Ovary (tissue), 7 donors: ENCODE measurements at regions not wholly inside any gene's neighbourhood (a gene's known extent, or its start where the extent isn't known, plus 50 kb on each side); places are given as distances from the start of the nearest gene placed in this dataset.

ENCODE experiments used
- DNase-seq, 5 donors: peaks; one replicate each; pipeline ENCODE4 v3.0.0-alpha.2; 2019 to 2020
- H3K27ac ChIP-seq, 2 donors: fragments of 200-600 bp; one replicate each; pipeline versions ENCODE4 v1.5.1 to v1.8.0; 2019 to 2022
- H3K27me3 ChIP-seq: fragments of 200-600 bp; one replicate; pipeline ENCODE4 v1.8.0; 2022
- H3K36me3 ChIP-seq: fragments of 200-600 bp; sonication (generic); one replicate; pipeline ENCODE4 v1.5.1; 2019
- H3K4me1 ChIP-seq: one replicate; pipeline ENCODE4 v1.8.1; 2013; ENCODE audit warnings: mild to moderate bottlenecking, moderate library complexity; ENCODE audit not compliant: insufficient read depth
- H3K4me3 ChIP-seq: fragments of 200-600 bp; sonication (generic); one replicate; pipeline ENCODE4 v1.5.1; 2017
- H3K9me3 ChIP-seq, 2 donors: fragments of 200-600 bp in 1 of 2; sonication (generic) in 1 of 2; one replicate each; pipeline versions ENCODE4 v1.5.1 to v1.8.1; 2013 to 2019; ENCODE audit warnings: mild to moderate bottlenecking in 1 of 2, moderate library complexity in 1 of 2
- EP300 ChIP-seq: sonication (generic); formaldehyde crosslinking; IDR thresholded peaks from one replicate; pipeline ENCODE4 v1.6.1; 2017; ENCODE audit warnings: antibody characterized with exemption
- POLR2A ChIP-seq: fragments of 450-650 bp; IDR thresholded peaks from one replicate; pipeline ENCODE4 v1.6.1; 2017; ENCODE audit warnings: antibody characterized with exemption, mild to moderate bottlenecking, moderate library complexity
- WGBS, 3 donors: extraction: QIAGEN DNeasy Blood & Tissue Kit in 1 of 3; methylation state at CpG; one replicate each; pipeline versions ENCODE4 v1.1.5 to v1.1.7; 2013 to 2017; 5-methylcytosine and 5-hydroxymethylcytosine counted together
- intact Hi-C, 4 donors: fragments of 100-400 bp; cut with DNase I; formaldehyde crosslinking; loops; one replicate each; pipeline versions ENCODE4 v1.11.0 to v1.15.1; 2022 to 2023
- TF ChIP-seq, protein P1 (sequence below), 3 donors: fragments of 450-650 bp in 2 of 3; fragments of 200-600 bp in 1 of 3; IDR thresholded peaks; one replicate each; pipeline versions ENCODE4 v1.5.1 to v1.8.0; 2016 to 2022; ENCODE audit warnings: antibody characterized with exemption in 3 of 3, mild to moderate bottlenecking in 1 of 3
- donor health status: DM: no; HTN: no; CAD: no; lungs with moderate emphysema.
- donor health status: DM: no; HTN: no; CAD: no.
- donor health status: Bipolar disorder and iron deficiency.
- donor health status: DM: no; HTN: no; CAD: no.
- donor health status: DM: yes; HTN: yes; CAD: no.

DNA sequence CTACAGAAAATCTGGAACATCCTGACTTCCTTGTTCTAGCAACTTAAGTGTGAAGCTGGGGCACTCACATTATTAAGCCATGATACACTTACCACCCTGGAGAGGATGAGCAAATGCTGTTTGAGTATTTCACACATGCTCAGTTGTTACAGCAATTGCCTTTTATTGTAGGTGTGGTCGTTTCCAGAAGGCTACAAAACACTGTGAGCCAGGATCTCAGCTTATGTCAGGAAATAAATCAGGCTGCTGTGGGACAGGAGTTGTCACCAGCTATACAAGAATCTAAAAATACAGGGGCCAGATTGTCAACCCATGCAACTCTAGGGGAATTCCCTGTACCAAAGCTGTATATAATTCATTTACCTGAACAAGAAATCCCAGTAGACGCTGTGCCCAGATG lies 273.3 kb upstream of the SP4 start:
- WGBS, 3 donors: 25 to 52% (median 42%) methylated on average over 2 of the region's 2 CpGs
- no peak overlapping the region for H3K27ac ChIP-seq
- no peak for DNase-seq
- H3K9me3 ChIP-seq: no peaks in the 10 kb centered on the region
- TF ChIP-seq, protein P1, sequence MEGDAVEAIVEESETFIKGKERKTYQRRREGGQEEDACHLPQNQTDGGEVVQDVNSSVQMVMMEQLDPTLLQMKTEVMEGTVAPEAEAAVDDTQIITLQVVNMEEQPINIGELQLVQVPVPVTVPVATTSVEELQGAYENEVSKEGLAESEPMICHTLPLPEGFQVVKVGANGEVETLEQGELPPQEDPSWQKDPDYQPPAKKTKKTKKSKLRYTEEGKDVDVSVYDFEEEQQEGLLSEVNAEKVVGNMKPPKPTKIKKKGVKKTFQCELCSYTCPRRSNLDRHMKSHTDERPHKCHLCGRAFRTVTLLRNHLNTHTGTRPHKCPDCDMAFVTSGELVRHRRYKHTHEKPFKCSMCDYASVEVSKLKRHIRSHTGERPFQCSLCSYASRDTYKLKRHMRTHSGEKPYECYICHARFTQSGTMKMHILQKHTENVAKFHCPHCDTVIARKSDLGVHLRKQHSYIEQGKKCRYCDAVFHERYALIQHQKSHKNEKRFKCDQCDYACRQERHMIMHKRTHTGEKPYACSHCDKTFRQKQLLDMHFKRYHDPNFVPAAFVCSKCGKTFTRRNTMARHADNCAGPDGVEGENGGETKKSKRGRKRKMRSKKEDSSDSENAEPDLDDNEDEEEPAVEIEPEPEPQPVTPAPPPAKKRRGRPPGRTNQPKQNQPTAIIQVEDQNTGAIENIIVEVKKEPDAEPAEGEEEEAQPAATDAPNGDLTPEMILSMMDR (IDR thresholded peaks at IDR 0.05): no peak
- no peak for TF ChIP-seq EP300
- TF ChIP-seq POLR2A: no peak
- intact Hi-C loops: no loop called here
- H3K4me1 ChIP-seq: no peaks in the 10 kb centered on the region
- H3K27me3 ChIP-seq: no peaks in the 10 kb centered on the region
- H3K4me3 ChIP-seq: no peak overlapping the region
- no peaks in the 10 kb centered on the region for H3K36me3 ChIP-seq

DNA sequence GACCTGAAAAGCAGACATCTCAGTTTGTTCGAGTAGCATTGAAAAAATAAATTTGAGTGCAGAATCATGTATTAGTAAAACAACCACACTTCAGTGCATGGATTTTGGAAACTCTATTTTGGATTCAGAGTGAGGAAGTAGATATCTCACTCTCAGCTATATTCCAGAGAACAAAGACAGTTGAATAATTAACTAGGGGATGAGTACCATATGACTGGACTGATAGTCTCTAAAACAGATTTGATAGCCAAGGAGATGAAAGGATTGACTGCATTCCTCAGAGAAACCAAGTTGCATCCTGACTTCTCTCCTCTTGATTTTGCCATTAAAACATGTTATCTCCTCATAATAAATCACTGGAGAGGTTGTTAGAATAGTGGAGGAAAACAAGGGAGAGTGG lies 268.4 kb upstream of the SP4 start:
- Histone ChIP-seq H3K4me3 (no peak overlapping the region), H3K9me3 (no peaks in the 10 kb centered on the region), H3K4me1 (no peaks in the 10 kb centered on the region), H3K27ac (no peak overlapping the region), H3K27me3 (no peaks in the 10 kb centered on the region), H3K36me3 (no peaks in the 10 kb centered on the region)
- TF ChIP-seq EP300 (no peak), POLR2A (no peak)
- TF ChIP-seq, protein P1 (IDR thresholded peaks at IDR 0.05): no peak
- no peak for DNase-seq
- 57 to 63% (median 63%) methylated on average over 1 of the region's 1 CpG for WGBS, 3 donors
- intact Hi-C loops: no loop called here

DNA sequence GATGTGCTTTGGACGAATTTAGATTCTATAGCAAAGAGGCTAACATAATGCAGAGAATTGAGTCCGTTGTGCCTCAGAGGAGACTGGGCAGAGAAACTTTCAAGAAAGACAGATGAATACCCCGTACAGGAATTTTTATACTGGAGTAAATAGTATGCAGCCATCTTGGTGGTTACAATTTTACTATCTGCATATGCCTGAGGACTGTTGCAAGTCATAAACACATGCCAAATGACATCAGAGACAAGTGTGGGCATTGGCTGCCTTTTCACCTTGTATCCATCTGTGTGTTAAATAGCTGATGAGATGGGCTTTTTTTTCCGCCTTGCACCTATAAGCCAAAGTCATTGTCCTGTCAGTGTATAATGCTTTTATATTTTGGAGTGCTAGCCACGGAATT lies 267.5 kb upstream of the SP4 start:
- H3K27ac ChIP-seq: no peak overlapping the region
- H3K36me3 ChIP-seq: no peaks in the 10 kb centered on the region
- no peaks in the 10 kb centered on the region for H3K27me3 ChIP-seq
- 55 to 71% (median 71%) methylated on average over 5 of the region's 5 CpGs for WGBS, 3 donors
- DNase-seq: no peak
- no peak for TF ChIP-seq POLR2A
- TF ChIP-seq, protein P1 (IDR thresholded peaks at IDR 0.05): no peak
- no peak for TF ChIP-seq EP300
- H3K4me1 ChIP-seq: no peaks in the 10 kb centered on the region
- H3K9me3 ChIP-seq: no peaks in the 10 kb centered on the region
- intact Hi-C loops: no loop called here
- no peak overlapping the region for H3K4me3 ChIP-seq

DNA sequence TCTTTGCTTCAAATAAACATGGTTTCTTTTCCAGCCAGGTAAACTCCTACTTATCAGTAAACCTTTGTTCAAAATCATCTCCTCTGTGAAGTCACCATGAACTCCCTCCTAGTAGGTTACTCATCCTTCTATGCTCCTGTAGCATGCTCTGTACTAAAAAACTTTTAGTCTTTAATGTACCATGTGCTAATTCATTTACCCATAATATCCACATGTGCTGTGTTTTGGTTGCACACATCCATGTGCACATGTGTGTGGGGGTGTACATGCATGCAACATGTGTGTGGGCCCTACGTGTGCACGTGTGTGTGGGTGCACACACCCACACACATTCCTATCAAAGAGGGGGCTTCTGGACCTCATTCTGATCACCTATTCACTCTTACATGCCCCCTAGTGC lies 259.9 kb upstream of the SP4 start:
- WGBS, 3 donors: 55 to 73% (median 68%) methylated on average over 2 of the region's 2 CpGs
- no peak for DNase-seq
- Histone ChIP-seq H3K27ac (no peak overlapping the region), H3K27me3 (no peaks in the 10 kb centered on the region), H3K4me1 (no peaks in the 10 kb centered on the region), H3K4me3 (no peak overlapping the region), H3K36me3 (no peaks in the 10 kb centered on the region), H3K9me3 (no peaks in the 10 kb centered on the region)
- intact Hi-C loops: no loop called here
- TF ChIP-seq, protein P1 (IDR thresholded peaks at IDR 0.05): no peak
- TF ChIP-seq POLR2A: no peak
- no peak for TF ChIP-seq EP300
